OCI-LY7 (cell line): ENCODE measurements at regions not wholly inside any gene's neighbourhood (a gene's known extent, or its start where the extent isn't known, plus 50 kb on each side); places are given as distances from the start of the nearest gene placed in this dataset.

Source experiments
- BruUV-seq: library from RNA; stranded (reverse); fragments of 400-500 nt; replicated peaks from 2 replicates; lab custom pipeline; 2021; lab: Mats Ljungman, UMichigan
- CTCF ChIA-PET: fragments of 300-600 bp; sonication (Branson Sonifier 250); formaldehyde crosslinking; loops from one replicate; lab custom pipeline; 2022; ENCODE audit warnings: antibody characterized with exemption; ENCODE audit not compliant: unreplicated experiment; lab: Charles Lee
- POLR2A ChIA-PET: fragments of 300-600 bp; sonication (Branson Sonifier 250); formaldehyde crosslinking; loops from one replicate; lab custom pipeline; 2022; ENCODE audit warnings: antibody characterized with exemption; lab: Charles Lee
- DNase-seq: peaks from one replicate; pipeline ENCODE4 v3.0.0-alpha.2; 2015; ENCODE audit warnings: low spot score
- H2AFZ ChIP-seq: fragments of 200-600 bp; sonication (generic), shearing (Covaris generic); 2 replicates; pipeline ENCODE4 v1.6.1; 2014; ENCODE audit warnings: mild to moderate bottlenecking, antibody characterized with exemption, low read length, moderate library complexity
- H3K27ac ChIP-seq: fragments of 200-600 bp; sonication (generic); 2 replicates; pipeline ENCODE4 v1.5.1; 2014; ENCODE audit warnings: mixed run types, low read depth, mild to moderate bottlenecking, moderate library complexity, low read length, inconsistent platforms; ENCODE audit not compliant: poor library complexity, severe bottlenecking
- H3K36me3 ChIP-seq: fragments of 200-600 bp; sonication (generic); 2 replicates; pipeline ENCODE4 v1.6.1; 2014; ENCODE audit warnings: mild to moderate bottlenecking, antibody characterized with exemption, low read length, moderate library complexity, mixed read lengths; ENCODE audit not compliant: insufficient read depth
- H3K4me1 ChIP-seq: fragments of 200-600 bp; sonication (generic); 2 replicates; pipeline ENCODE4 v1.5.1; 2014; ENCODE audit warnings: mild to moderate bottlenecking, low read length; ENCODE audit not compliant: insufficient read depth, poor library complexity, severe bottlenecking
- H3K4me2 ChIP-seq: fragments of 200-600 bp; sonication (generic); 2 replicates; pipeline ENCODE4 v1.6.1; 2014; ENCODE audit warnings: mild to moderate bottlenecking, low read length
- H3K4me3 ChIP-seq: fragments of 200-600 bp; sonication (generic); 2 replicates; pipeline ENCODE4 v1.5.1; 2014; ENCODE audit warnings: mild to moderate bottlenecking, low read depth, low read length; ENCODE audit not compliant: poor library complexity, severe bottlenecking
- H3K79me2 ChIP-seq: fragments of 200-600 bp; sonication (generic); 2 replicates; pipeline ENCODE4 v1.6.1; 2016; ENCODE audit warnings: low read depth, mild to moderate bottlenecking, low read length, moderate library complexity, mixed read lengths; ENCODE audit not compliant: insufficient read depth
- H3K9me2 ChIP-seq: fragments of 200-600 bp; sonication (generic); 2 replicates; pipeline ENCODE4 v1.6.1; 2016; ENCODE audit warnings: mild to moderate bottlenecking, low read length, mixed read lengths; ENCODE audit not compliant: insufficient read depth
- H3K9me3 ChIP-seq: fragments of 200-600 bp; sonication (generic); 2 replicates; pipeline ENCODE4 v1.6.1; 2014; ENCODE audit warnings: mild to moderate bottlenecking, mixed run types, low read length, mixed read lengths
- H4K20me1 ChIP-seq: fragments of 200-600 bp; sonication (generic); 2 replicates; pipeline ENCODE4 v1.6.1; 2014; ENCODE audit warnings: mild to moderate bottlenecking, antibody characterized with exemption, low read length, moderate library complexity, mixed read lengths; ENCODE audit not compliant: insufficient read depth
- CTCF ChIP-seq: fragments of 200-600 bp; sonication (generic); conservative IDR thresholded peaks from 2 replicates; pipeline ENCODE4 v1.5.1; 2014; ENCODE audit warnings: mild to moderate bottlenecking, antibody characterized with exemption, low read length, moderate library complexity, mixed read lengths
- EZH2phosphoT487 ChIP-seq: fragments of 200-600 bp; sonication (generic); IDR thresholded peaks from 2 replicates; pipeline ENCODE4 v1.6.1; 2018; ENCODE audit warnings: low read depth, borderline replicate concordance, mild to moderate bottlenecking, mixed run types, antibody characterized with exemption, low read length, moderate library complexity, mixed read lengths
- intact Hi-C: fragments of 100-400 bp; cut with micrococcal nuclease; formaldehyde crosslinking; loops from one replicate; pipeline ENCODE4 v1.10.0; 2022; ENCODE audit not compliant: unreplicated experiment

- BruUV-seq, result no TSS peak
- peak; percentile 40 for DNase-seq
- Histone ChIP-seq H3K27ac (peak overlapping the region; percentile 36), H3K36me3 (no peaks in the 10 kb centered on the region), H3K9me2 (no peaks in the 10 kb centered on the region), H3K9me3 (no peaks in the 10 kb centered on the region), H2AFZ (peak overlapping the region; percentile 82), H3K79me2 (no peaks in the 10 kb centered on the region), H4K20me1 (no peaks in the 10 kb centered on the region), H3K4me2 (peak overlapping the region; percentile 38), H3K4me3 (peak overlapping the region; percentile 21), H3K4me1 (peaks cover 23% of the 10 kb centered on the region)
- ChIA-PET CTCF (no interaction called here), POLR2A (interaction anchor here (1.0 to 1.8 kb wide), 3 partner anchors 10 to 86 kb away, joined by 3 to 4 read pairs (median 4); no protein-coding TSS in a partner anchor)
- TF ChIP-seq CTCF, result no peak
- TF ChIP-seq EZH2phosphoT487, result no peak
- intact Hi-C loops, result no loop called here
Observed at GRCh38 chr1:58392083-58392482, 154.4 kb downstream of the OMA1 start.

- TF ChIP-seq EZH2phosphoT487 (no peak), CTCF (no peak)
- BruUV-seq, result no TSS peak
- no peaks in the 10 kb centered on the region for H3K79me2 ChIP-seq
- POLR2A ChIA-PET, result interaction anchor here (0.6 to 1.8 kb wide), 2 partner anchors 27 to 1252 kb away, joined by 3 to 4 read pairs; no protein-coding TSS in a partner anchor
- H2AFZ ChIP-seq, result peak overlapping the region; percentile 82
- DNase-seq, result no peak
- H3K4me2 ChIP-seq, result peak overlapping the region; percentile 38
- intact Hi-C loops, result no loop called here
- no peak overlapping the region for H3K4me3 ChIP-seq
- no peaks in the 10 kb centered on the region for H4K20me1 ChIP-seq
- no peaks in the 10 kb centered on the region for H3K9me2 ChIP-seq
- CTCF ChIA-PET, result no interaction called here
- H3K27ac ChIP-seq, result peak overlapping the region; percentile 36
- peaks cover 23% of the 10 kb centered on the region for H3K4me1 ChIP-seq
- no peaks in the 10 kb centered on the region for H3K36me3 ChIP-seq
- no peaks in the 10 kb centered on the region for H3K9me3 ChIP-seq
Observed at GRCh38 chr1:58391514-58391913, 155.0 kb downstream of the OMA1 start.

- intact Hi-C loops, result no loop called here
- CTCF ChIA-PET, result no interaction called here
- no peak for TF ChIP-seq EZH2phosphoT487
- TF ChIP-seq CTCF, result no peak
- Histone ChIP-seq H3K27ac (no peak overlapping the region), H3K79me2 (no peaks in the 10 kb centered on the region), H3K4me3 (no peak overlapping the region), H3K9me3 (no peaks in the 10 kb centered on the region), H3K36me3 (no peaks in the 10 kb centered on the region), H3K4me1 (peaks cover 23% of the 10 kb centered on the region), H3K4me2 (0 out of 2 replicates have a peak overlapping the region, but pooled peaks have one; percentile 38), H3K9me2 (no peaks in the 10 kb centered on the region), H2AFZ (no peak overlapping the region), H4K20me1 (no peaks in the 10 kb centered on the region)
- no peak for DNase-seq
- POLR2A ChIA-PET, result interaction anchor here (0.6 kb wide), 1 partner anchor 1252 kb away, joined by 3 read pairs; no protein-coding TSS in a partner anchor
- no TSS peak for BruUV-seq
Observed at GRCh38 chr1:58391056-58391455, 155.5 kb downstream of the OMA1 start.
